T47D (cell line): ENCODE measurements at regions not wholly inside any gene's neighbourhood (a gene's known extent, or its start where the extent isn't known, plus 50 kb on each side); places are given as distances from the start of the nearest gene placed in this dataset.
"Not testable (repeated sequence)": the region's sequence is repeated elsewhere in the genome, so short reads cannot be mapped to it uniquely, and the experiment has no call there.

ENCODE experiments used
- DNase-seq, 2 experiments: peaks; one replicate each; pipeline versions ENCODE4 v3.0.0 to v3.0.0-alpha.2; 2011 to 2012; ENCODE audit warnings: low read depth in 1 of 2, low spot score in 1 of 2
- JUND ChIP-seq: IDR thresholded peaks from 2 replicates; pipeline ENCODE4 v1.6.1; 2012; ENCODE audit warnings: low read depth
- in situ Hi-C: cut with HindIII; loops from 2 replicates; pipeline ENCODE4 v1.10.0; 2016; ENCODE audit warnings: low sequenced_read_pairs, low pct_unique_long_range_greater_than_20kb

DNA sequence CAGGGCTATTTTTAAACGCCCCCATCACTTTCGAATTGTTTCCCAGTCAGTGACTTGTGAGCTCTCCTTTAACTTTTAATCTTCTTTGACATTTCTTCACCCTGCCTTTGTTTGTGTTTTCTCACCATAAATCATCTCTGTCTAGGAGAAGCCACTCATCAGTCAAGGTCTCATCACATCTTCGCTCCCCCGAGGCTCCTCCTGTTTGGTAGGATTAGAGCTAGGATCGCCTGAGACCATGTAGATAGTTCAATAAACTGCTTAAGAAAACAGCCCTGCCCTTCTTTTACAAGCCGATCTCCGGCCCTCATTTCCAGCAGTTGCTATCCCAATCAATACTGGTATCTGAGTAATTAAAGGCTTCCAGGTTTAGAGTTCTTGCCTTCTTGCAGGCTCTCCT, 472.8 kb upstream of the ADARB2 start:
- in situ Hi-C loops: no loop called here
- no peak for TF ChIP-seq JUND
- no peak for DNase-seq

GRCh38 chr10:2208106-2208505, 470.8 kb upstream of the ADARB2 start:
- in situ Hi-C loops: no loop called here
- no peak for DNase-seq
- TF ChIP-seq JUND: no peak

GRCh38 chr10:2207246-2207922, 470.1 kb upstream of the ADARB2 start:
- DNase-seq: peak; percentile 6 to 46
- no peak for TF ChIP-seq JUND
- in situ Hi-C loops: no loop called here

GRCh38 chr10:2205406-2205805, 468.1 kb upstream of the ADARB2 start:
- TF ChIP-seq JUND: no peak
- no peak for DNase-seq
- in situ Hi-C loops: no loop called here

DNA sequence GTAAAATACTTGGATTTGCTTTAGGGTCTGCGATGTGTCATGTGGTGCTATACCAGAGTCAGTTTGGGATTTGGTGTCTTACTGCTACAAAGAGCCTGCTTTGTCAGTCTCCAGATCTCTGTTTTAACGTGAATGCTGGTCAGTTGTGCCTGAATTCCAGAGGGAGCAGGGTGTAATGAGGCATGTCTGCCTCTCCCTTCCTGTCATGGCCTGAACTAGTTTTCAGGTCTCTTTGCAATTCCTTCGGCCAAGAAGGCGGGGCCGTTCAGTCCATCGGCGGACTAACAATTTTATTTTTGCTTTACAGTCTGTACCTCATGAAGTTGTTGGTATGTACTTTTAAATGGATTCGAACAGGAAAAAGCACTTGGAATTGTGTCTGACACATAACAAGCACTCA, 465.1 kb upstream of the ADARB2 start:
- DNase-seq: no peak
- in situ Hi-C loops: no loop called here
- TF ChIP-seq JUND: no peak

DNA sequence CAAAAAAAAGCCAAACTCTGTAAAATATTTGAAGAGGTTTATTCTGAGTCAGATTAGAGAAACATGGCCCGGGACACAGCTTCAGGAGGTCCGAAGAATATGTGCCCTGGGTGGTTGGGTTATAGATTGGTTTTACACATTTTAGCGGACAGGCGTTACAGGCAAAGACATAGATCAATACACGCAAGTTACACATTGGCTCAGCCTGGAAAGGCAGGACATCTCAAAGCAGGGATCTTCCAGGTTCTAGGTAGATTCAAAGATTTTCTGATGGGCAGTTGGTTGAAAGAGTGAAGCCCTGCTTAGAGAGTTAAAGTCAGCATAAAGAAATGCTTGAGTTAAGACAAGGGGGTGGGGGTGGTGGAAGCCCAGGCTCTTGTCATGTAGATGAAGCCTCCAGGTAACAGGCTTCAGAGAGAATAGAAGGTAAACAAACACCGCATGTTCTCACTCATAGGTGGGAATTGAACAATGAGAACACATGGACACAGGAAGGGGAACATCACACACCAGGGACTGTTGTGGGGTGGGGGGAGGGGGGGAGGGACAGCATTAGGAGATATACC, 464.3 kb upstream of the ADARB2 start:
- no peak for DNase-seq
- in situ Hi-C loops: no loop called here
- no peak for TF ChIP-seq JUND

DNA sequence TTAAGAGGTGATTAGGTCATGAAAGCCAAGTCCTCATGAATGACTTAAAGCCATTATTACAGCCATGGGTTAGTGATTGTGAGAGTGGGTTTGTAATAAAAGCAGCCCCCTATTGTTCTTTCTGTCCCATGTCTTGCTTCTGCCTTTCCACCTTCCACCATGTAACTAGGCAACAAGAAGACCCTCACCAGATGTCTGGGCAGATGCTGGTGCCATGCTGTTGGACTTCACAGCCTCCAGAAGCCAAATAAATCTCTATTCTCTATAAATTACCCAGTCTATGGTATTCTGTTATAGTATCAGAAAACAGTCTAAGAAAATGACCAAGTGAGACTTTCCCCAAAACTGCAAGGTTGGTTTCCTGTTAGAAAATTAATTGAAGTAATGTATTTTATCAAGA, 460.3 kb upstream of the ADARB2 start:
- no peak for TF ChIP-seq JUND
- DNase-seq: no peak
- in situ Hi-C loops: no loop called here

DNA sequence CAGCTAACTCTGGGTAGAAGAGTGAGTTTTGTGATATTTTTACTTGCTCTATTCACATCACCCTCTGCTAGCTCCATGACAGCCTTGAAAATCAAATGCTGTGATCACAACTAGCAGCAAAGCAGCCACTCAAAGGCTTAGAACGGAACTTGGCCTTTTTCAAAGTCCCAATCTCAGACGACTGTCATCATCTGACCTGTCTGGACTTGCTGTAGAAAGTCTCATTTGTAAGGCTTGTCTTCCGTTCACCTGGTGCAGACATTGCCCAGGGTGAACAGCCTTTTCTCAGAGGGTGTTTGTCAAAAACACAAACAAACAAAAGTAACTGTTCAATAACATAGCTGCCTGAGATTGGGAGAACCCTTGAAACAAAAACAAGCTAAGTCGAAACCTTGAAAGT, 458.9 kb upstream of the ADARB2 start:
- DNase-seq: no peak
- TF ChIP-seq JUND: no peak
- in situ Hi-C loops: no loop called here

GRCh38 chr10:2189356-2189755, 452.0 kb upstream of the ADARB2 start:
- in situ Hi-C loops, DNase-seq: not testable (repeated sequence)

DNA sequence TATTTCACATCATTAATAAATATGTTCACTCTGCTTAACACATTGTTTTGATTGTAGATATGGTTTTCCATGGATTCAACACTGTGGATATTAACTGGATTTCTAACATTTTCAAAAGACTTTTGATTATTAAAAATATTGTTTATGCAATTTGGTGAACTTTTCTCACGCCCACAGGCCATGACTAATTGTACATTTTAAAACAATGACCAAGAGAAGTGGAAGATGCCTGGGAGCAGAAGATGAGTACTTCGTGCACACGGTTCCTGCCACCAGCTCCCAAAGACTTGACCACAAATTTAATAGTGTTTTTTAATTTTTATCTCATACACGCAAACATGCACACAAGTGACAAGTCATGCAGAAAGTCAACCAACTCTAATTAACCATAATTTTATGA, 451.0 kb upstream of the ADARB2 start:
- TF ChIP-seq JUND: no peak
- DNase-seq: no peak
- in situ Hi-C loops: no loop called here

GRCh38 chr10:2173327-2173726, 436.0 kb upstream of the ADARB2 start:
- in situ Hi-C loops: no loop called here
- TF ChIP-seq JUND: no peak
- peak in 1 of 2 experiments; percentile 23 for DNase-seq

- TF ChIP-seq JUND: no peak
- DNase-seq: peak in 1 of 2 experiments; percentile 9
- in situ Hi-C loops: no loop called here
These were observed 428.6 kb upstream of the ADARB2 start for GRCh38 chr10:2165771-2166460.

DNA sequence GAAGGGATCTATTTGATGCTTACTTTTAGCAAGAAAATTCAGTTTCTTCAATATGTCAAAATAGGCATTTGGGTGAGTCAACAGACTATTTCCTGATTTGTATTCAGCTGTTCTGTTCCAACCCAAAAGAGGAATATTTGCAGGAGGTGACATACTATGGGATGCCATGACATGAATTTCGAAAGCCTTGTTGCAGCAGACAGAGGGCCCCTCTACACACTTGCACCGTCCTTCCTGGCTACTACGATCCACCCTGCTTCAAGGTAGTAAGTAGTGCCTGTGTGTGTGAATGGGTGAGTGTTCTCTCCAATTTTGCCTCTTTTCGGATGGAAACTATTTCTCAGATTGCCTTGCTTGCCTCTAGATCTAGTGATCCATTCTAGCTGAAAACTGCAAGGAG, 413.0 kb upstream of the ADARB2 start:
- in situ Hi-C loops: no loop called here
- no peak for TF ChIP-seq JUND
- no peak for DNase-seq
